ENCODE measurements at regions not wholly inside any gene's neighbourhood (a gene's known extent, or its start where the extent isn't known, plus 50 kb on each side); places are given as distances from the start of the nearest gene placed in this dataset.

DNA sequence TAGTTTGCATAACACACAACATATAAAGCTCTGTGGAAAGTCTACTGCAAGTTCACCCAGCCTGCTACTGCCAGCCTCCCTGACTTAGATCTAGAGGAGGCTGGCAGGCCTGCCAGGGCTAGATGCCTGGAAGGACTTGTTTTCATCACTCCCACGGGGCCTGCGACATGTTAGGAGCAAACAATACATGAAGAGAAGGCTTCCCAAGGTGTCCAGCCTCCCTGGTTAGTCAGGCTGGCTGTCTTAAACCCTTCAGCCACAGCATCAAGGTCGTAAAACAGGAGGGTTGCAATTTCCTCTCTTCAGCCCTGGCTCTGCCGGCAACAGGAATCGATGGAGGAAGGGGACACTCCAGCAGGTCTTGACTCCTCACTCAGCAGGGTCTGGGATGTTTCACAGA lies 104.5 kb downstream of the NGF start:
- Histone ChIP-seq H3K27me3 (ENCODE audit: control insufficient read depth, insufficient read depth, low read length) (no peaks in the 10 kb centered on the region), H3K9me3 (replicated peaks; ENCODE audit: low read length) (no peaks in the 10 kb centered on the region), H3K4me2 (ENCODE audit: low read length) (no peak overlapping the region), H3K9ac (ENCODE audit: low read depth, low read length) (no peak overlapping the region), H3K36me3 (ENCODE audit: insufficient read depth, low read length) (no peaks in the 10 kb centered on the region), H3K4me1 (ENCODE audit: control insufficient read depth, insufficient read depth, low read length) (no peaks in the 10 kb centered on the region), H3K4me3 (ENCODE audit: low read length) (no peak overlapping the region)

DNA sequence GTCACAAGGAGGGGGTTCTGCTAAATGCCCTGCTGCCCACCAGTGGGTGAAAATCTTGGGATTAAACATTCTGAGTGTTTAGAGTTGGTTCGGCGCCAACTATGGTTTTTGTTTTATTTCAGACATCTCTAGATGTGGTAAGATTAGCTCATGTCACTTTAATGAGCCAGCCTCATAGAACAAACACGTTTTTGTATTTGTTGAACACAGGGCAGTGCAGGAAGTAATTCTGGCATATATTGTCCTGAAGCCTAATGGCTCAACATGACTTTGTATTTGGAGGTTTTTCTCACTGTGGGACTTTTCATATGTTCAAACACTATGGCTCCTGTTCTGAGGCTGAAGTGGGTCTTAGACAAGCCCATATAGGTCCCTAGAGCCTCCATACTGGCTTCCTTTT lies 107.8 kb downstream of the NGF start:
- no peak overlapping the region for H3K4me2 ChIP-seq (ENCODE audit: low read length)
- H3K9ac ChIP-seq (ENCODE audit: low read depth, low read length): no peak overlapping the region
- H3K27me3 ChIP-seq (ENCODE audit: control insufficient read depth, insufficient read depth, low read length): no peaks in the 10 kb centered on the region
- H3K4me1 ChIP-seq (ENCODE audit: control insufficient read depth, insufficient read depth, low read length): no peaks in the 10 kb centered on the region
- no peaks in the 10 kb centered on the region for H3K36me3 ChIP-seq (ENCODE audit: insufficient read depth, low read length)
- no peak overlapping the region for H3K4me3 ChIP-seq (ENCODE audit: low read length)
- no peaks in the 10 kb centered on the region for H3K9me3 ChIP-seq (replicated peaks; ENCODE audit: low read length)

DNA sequence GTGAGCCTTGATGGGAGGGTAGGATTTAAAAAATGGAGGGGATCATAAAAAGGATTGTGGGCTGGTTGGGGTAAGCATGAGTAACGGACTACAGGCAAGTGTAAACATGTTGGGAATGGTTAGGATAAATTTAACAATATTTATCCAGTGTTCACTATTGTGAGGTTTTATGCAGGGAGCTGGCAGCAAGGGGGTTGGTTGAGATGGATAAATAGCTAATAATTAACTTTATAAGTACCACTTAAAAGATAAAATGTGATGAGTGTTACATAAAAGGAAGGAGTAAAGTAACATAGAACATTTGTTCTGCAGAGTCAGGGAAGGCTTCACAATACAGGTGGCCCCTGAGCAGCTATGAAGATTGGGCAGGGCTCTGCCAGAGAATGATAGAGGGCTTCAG lies 109.0 kb downstream of the NGF start:
- no peak overlapping the region for H3K4me3 ChIP-seq (ENCODE audit: low read length)
- no peaks in the 10 kb centered on the region for H3K9me3 ChIP-seq (replicated peaks; ENCODE audit: low read length)
- H3K27me3 ChIP-seq (ENCODE audit: control insufficient read depth, insufficient read depth, low read length): no peaks in the 10 kb centered on the region
- no peak overlapping the region for H3K9ac ChIP-seq (ENCODE audit: low read depth, low read length)
- no peaks in the 10 kb centered on the region for H3K36me3 ChIP-seq (ENCODE audit: insufficient read depth, low read length)
- no peaks in the 10 kb centered on the region for H3K4me1 ChIP-seq (ENCODE audit: control insufficient read depth, insufficient read depth, low read length)
- H3K4me2 ChIP-seq (ENCODE audit: low read length): no peak overlapping the region

DNA sequence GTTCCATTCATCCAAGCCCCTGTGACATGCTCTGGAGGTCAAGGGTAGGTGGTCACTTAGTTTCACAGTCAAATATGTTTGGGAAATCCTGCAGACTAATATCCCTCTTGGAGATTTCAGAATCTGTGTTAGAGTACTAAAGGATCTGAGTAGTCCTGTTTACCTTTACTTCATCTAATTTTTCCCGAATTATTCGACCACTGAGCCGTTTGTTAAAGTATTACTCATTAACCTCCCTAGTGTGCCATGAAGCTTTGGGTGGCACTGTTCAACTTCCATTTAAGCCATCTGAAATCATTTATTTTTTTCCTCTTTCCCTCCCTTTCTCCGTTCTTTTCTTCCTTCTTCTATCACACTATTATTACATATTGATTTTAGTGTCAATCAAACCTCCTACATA lies 109.9 kb downstream of the NGF start:
- Histone ChIP-seq H3K36me3 (ENCODE audit: insufficient read depth, low read length) (no peaks in the 10 kb centered on the region), H3K4me1 (ENCODE audit: control insufficient read depth, insufficient read depth, low read length) (no peaks in the 10 kb centered on the region), H3K27me3 (ENCODE audit: control insufficient read depth, insufficient read depth, low read length) (no peaks in the 10 kb centered on the region), H3K4me2 (ENCODE audit: low read length) (no peak overlapping the region), H3K9me3 (replicated peaks; ENCODE audit: low read length) (no peaks in the 10 kb centered on the region), H3K9ac (ENCODE audit: low read depth, low read length) (no peak overlapping the region), H3K4me3 (ENCODE audit: low read length) (no peak overlapping the region)

DNA sequence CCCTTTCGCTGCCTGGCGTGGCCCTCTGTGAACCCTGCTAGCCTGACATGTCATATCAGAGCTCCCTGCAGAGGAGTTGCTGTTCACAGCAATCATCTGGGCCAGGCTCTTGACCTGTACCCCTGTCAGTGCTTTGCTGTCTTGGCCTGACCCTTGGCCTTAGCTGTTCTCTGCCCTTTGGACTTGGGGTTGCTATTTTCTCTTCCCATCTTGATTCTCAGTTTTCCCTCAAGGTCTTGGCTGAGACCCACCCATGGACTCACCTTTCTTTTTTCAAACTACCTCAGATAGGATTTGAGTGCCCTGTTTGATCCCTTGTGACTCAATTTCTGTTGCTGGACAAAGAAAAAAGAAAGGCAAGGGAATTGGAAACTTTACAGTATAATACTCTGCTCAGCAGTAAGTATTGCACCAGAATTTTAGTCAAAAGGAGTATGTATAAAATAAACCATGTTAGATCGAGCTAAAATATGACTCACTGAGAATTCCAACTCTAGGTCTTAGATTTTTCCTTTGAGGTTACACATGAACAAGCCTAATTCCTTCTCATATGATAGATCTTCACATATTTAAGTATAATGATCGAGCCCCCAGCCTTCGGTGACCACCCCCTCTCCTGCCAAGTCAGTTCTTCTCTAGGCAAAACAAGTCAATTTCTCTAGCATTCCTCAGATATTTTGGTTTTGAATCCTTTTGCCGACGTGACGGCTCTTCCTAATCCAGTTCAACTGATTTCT lies 110.5 kb downstream of the NGF start:
- Histone ChIP-seq H3K9me3 (replicated peaks; ENCODE audit: low read length) (no peaks in the 10 kb centered on the region), H3K27me3 (ENCODE audit: control insufficient read depth, insufficient read depth, low read length) (no peaks in the 10 kb centered on the region), H3K9ac (ENCODE audit: low read depth, low read length) (no peak overlapping the region), H3K36me3 (ENCODE audit: insufficient read depth, low read length) (no peaks in the 10 kb centered on the region), H3K4me3 (ENCODE audit: low read length) (no peak overlapping the region), H3K4me2 (ENCODE audit: low read length) (no peak overlapping the region), H3K4me1 (ENCODE audit: control insufficient read depth, insufficient read depth, low read length) (no peaks in the 10 kb centered on the region)

DNA sequence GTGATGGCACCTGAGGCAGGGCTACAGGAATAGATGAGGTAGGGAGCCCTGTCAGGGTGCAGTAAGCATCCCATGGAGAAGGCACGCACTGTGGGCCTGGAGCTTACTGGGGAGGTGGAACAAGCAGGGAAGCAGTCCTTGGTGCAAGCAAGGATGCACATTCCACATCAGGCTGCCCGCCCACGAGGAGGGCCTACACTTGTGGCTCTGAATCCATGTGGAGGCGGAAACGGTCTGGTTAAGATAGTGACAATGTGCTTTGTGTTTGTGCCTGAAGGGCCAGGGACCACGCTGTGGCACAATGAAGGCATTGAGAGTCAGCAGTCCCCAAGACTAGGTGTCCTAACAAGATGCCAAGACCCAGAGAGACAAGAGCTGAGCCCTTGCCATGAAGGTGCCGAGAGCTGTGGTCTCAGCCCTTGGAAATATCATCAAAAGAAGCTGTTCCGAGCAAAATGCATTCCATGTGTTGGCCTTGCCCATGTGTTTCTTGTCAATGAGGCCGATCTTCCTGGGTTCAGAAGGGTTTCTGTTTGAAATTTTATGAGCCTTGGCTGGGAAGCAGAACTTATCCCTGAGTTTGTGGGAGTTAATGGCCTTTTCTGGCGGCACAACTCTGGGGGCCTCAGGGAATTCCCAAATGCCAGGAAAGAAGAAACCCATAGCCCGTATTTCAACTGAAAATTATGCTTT lies 111.9 kb downstream of the NGF start:
- Histone ChIP-seq H3K4me1 (ENCODE audit: control insufficient read depth, insufficient read depth, low read length) (no peaks in the 10 kb centered on the region), H3K36me3 (ENCODE audit: insufficient read depth, low read length) (no peaks in the 10 kb centered on the region), H3K4me2 (ENCODE audit: low read length) (no peak overlapping the region), H3K9me3 (replicated peaks; ENCODE audit: low read length) (no peaks in the 10 kb centered on the region), H3K27me3 (ENCODE audit: control insufficient read depth, insufficient read depth, low read length) (no peaks in the 10 kb centered on the region), H3K4me3 (ENCODE audit: low read length) (no peak overlapping the region), H3K9ac (ENCODE audit: low read depth, low read length) (no peak overlapping the region)

DNA sequence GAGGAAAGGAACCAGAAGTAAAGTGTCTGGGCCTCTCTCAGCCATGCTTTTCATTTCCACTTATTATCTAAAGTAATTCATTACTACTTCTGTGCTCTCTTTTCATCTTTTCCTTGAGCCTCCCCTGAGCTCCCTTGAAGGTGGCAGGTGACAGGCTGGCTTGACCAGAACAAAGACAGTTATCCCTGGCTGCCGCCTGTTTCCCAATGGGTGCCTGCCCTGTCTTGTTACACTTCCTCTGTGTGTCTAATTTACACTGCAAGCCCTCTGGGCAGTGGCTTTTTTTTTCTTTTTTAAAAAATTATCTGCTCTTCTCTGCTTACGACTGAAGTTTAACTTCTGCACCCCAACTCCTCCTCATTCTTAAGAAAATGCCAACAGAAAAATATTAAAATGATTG lies 113.4 kb downstream of the NGF start:
- no peaks in the 10 kb centered on the region for H3K9me3 ChIP-seq (replicated peaks; ENCODE audit: low read length)
- H3K9ac ChIP-seq (ENCODE audit: low read depth, low read length): no peak overlapping the region
- H3K27me3 ChIP-seq (ENCODE audit: control insufficient read depth, insufficient read depth, low read length): no peaks in the 10 kb centered on the region
- no peak overlapping the region for H3K4me2 ChIP-seq (ENCODE audit: low read length)
- H3K36me3 ChIP-seq (ENCODE audit: insufficient read depth, low read length): no peaks in the 10 kb centered on the region
- no peaks in the 10 kb centered on the region for H3K4me1 ChIP-seq (ENCODE audit: control insufficient read depth, insufficient read depth, low read length)
- no peak overlapping the region for H3K4me3 ChIP-seq (ENCODE audit: low read length)

DNA sequence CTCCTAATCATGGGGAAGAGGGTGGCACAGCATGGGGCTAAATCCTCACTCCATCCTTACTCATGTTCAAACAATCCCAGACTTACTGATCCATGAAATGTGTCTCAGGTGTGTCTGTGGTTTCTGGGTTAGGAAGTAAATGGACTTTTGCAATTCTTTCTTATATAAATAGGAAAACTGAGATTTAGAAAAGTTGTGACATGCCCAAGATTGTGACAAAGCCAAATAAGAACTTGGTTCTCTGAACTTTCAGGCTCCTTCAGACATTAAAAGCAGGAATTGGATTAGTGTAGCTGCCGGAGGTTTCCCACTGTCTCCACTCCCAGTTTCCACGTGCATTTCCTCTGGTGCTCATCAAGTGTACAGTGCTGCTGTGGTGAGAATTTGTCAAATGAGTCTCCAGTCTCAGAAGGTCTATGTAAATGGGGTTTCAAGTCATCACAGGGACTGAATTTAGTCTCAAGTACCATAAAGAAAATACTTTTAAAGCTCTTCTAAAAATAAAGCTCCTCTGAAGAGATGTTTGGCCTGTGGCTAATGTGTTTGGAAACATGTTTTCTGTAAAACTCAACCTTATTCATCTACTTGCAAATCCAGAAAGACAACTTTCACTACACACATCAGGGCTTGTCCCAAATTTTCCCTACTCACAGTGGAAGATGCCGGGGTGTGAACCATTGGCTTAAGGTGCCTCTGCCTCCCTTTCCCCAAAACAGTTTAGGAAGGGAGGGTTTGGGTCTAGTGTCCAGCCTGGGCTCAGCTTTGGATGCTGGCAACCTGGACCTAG lies 115.2 kb downstream of the NGF start:
- Histone ChIP-seq H3K27me3 (ENCODE audit: control insufficient read depth, insufficient read depth, low read length) (no peaks in the 10 kb centered on the region), H3K4me3 (ENCODE audit: low read length) (no peak overlapping the region), H3K36me3 (ENCODE audit: insufficient read depth, low read length) (no peaks in the 10 kb centered on the region), H3K9me3 (replicated peaks; ENCODE audit: low read length) (no peaks in the 10 kb centered on the region), H3K4me2 (ENCODE audit: low read length) (no peak overlapping the region), H3K9ac (ENCODE audit: low read depth, low read length) (no peak overlapping the region), H3K4me1 (ENCODE audit: control insufficient read depth, insufficient read depth, low read length) (no peaks in the 10 kb centered on the region)

DNA sequence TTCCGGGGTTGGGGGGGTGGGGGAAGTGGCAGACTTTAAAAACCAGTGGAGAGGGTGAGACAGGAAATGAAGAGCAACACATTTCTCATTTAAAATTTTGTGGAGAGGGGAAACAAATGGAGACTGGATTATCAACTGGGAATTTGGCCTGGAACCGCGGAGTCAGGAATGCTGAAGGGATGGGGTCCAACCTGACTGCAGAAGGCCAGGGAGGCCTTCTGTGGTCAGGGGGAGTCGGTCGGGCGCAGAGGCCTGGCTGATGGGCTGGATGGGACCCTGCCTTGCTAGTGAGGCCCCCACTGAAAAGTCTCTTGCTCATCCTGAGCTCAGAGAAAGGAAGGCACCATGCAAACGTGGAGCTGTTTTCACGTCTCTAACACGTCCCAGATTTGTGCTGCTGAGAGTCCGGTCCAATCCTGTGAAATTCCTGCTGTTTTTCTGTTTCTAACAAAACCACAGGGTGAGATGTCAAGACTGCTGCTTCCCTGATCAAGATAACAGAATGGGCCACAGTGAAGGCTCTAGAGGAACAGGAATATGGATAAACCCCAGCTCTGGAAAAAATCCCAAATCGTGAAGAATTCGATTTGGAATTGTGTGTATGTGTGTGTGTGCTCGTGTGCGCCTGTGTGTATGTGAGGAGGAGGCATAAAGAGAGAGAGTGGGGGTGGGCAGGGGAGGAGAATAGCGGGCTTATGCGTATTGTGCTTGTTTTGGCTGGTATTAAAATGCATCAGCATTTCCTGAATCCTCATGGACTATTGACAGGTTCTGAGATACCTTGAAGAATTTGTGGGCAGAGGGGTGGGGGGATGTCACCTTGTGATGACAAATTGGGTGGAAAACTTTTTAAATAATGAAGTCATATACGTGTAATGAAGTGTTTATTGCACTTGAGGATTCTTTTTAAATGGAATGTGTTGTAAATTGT lies 117.4 kb downstream of the NGF start:
- no peaks in the 10 kb centered on the region for H3K4me1 ChIP-seq (ENCODE audit: control insufficient read depth, insufficient read depth, low read length)
- no peak overlapping the region for H3K9ac ChIP-seq (ENCODE audit: low read depth, low read length)
- H3K36me3 ChIP-seq (ENCODE audit: insufficient read depth, low read length): no peaks in the 10 kb centered on the region
- no peaks in the 10 kb centered on the region for H3K27me3 ChIP-seq (ENCODE audit: control insufficient read depth, insufficient read depth, low read length)
- H3K9me3 ChIP-seq (replicated peaks; ENCODE audit: low read length): no peaks in the 10 kb centered on the region
- no peak overlapping the region for H3K4me2 ChIP-seq (ENCODE audit: low read length)
- H3K4me3 ChIP-seq (ENCODE audit: low read length): no peak overlapping the region

DNA sequence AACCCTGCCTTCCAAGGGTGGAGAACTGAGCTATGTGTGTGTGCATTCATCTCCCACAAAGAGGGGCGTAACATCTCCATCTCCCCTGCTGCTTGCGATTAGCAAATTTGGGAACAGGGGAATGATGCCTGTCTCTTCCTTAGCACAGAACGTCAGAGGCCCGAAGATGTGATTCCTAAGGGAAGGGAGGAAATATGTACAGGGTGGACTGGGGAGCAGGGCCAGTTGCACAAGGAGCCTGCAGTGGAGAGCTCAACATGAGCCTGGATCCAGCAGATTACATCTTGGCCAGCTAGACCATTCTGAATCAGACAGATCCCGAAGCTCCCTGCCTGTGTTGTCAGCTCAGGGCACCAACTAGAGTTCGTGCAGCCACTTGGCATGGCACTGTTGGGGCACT lies 118.1 kb downstream of the NGF start:
- Histone ChIP-seq H3K27me3 (ENCODE audit: control insufficient read depth, insufficient read depth, low read length) (no peaks in the 10 kb centered on the region), H3K9me3 (replicated peaks; ENCODE audit: low read length) (no peaks in the 10 kb centered on the region), H3K4me3 (ENCODE audit: low read length) (no peak overlapping the region), H3K4me2 (ENCODE audit: low read length) (no peak overlapping the region), H3K36me3 (ENCODE audit: insufficient read depth, low read length) (no peaks in the 10 kb centered on the region), H3K9ac (ENCODE audit: low read depth, low read length) (no peak overlapping the region), H3K4me1 (ENCODE audit: control insufficient read depth, insufficient read depth, low read length) (no peaks in the 10 kb centered on the region)

DNA sequence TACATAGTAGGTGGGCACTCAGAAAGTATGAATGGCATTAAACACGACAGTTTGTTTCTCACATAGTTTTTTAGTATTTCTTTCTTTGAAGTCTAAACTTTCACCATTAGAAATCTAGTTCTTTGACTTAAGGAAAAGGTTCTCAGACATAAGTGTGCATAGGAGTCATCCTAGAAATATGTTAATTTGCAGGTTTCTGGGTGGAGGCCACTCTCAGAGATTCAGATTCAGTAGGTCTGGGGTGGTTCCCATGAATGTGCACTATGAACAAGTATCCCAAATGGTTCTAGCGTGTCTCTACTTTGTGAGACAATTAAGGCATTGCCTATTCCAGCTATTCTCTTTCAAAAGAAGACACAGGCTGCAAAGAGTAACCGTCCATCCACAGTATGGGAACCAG lies 119.3 kb downstream of the NGF start:
- Histone ChIP-seq H3K9me3 (replicated peaks; ENCODE audit: low read length) (no peaks in the 10 kb centered on the region), H3K4me2 (ENCODE audit: low read length) (no peak overlapping the region), H3K27me3 (ENCODE audit: control insufficient read depth, insufficient read depth, low read length) (no peaks in the 10 kb centered on the region), H3K4me3 (ENCODE audit: low read length) (no peak overlapping the region), H3K36me3 (ENCODE audit: insufficient read depth, low read length) (no peaks in the 10 kb centered on the region), H3K4me1 (ENCODE audit: control insufficient read depth, insufficient read depth, low read length) (no peaks in the 10 kb centered on the region), H3K9ac (ENCODE audit: low read depth, low read length) (no peak overlapping the region)
